SK-N-SH treated with all-trans-retinoic acid at 6 μM for 48 hours (cell line): ENCODE measurements at regions not wholly inside any gene's neighbourhood (a gene's known extent, or its start where the extent isn't known, plus 50 kb on each side); places are given as distances from the start of the nearest gene placed in this dataset.
A peak's percentile ranks its signal among the peaks of the same experiment; 100 is the strongest.

Experiments used
- ATAC-seq: fragments of 200-7000 bp; cut with Tn5 transposase; 3 replicates; pipeline ENCODE4 v1.9.1; 2020; ENCODE audit warnings: mild to moderate bottlenecking, moderate library complexity
- ARNTL ChIP-seq: fragments of 450-650 bp; formaldehyde crosslinking; IDR thresholded peaks from 2 replicates; pipeline ENCODE4 v1.5.0; 2020; ENCODE audit warnings: low read depth, mild to moderate bottlenecking, moderate library complexity, borderline replicate concordance
- BACH2 ChIP-seq: fragments of 250-450 bp; sonication (Bioruptor Pico); IDR thresholded peaks from 2 replicates; pipeline ENCODE4 v1.9.0; 2021; ENCODE audit warnings: mild to moderate bottlenecking, borderline replicate concordance
- CSDC2 ChIP-seq: fragments of 250-450 bp; sonication (Bioruptor Pico); IDR thresholded peaks from 2 replicates; pipeline ENCODE4 v1.5.0; 2020; ENCODE audit warnings: mild to moderate bottlenecking, moderate library complexity
- ESRRG ChIP-seq: fragments of 250-450 bp; sonication (Bioruptor Pico); IDR thresholded peaks from 2 replicates; pipeline ENCODE4 v1.6.1; 2021; ENCODE audit warnings: mild to moderate bottlenecking
- GLIS3 ChIP-seq: fragments of 250-450 bp; sonication (Bioruptor Pico); IDR thresholded peaks from 2 replicates; pipeline ENCODE4 v1.5.0; 2020; ENCODE audit warnings: mild to moderate bottlenecking, moderate library complexity
- ISL1 ChIP-seq: fragments of 250-450 bp; sonication (Bioruptor Pico); IDR thresholded peaks from 2 replicates; pipeline ENCODE4 v2.1.2; 2022; ENCODE audit warnings: mild to moderate bottlenecking, moderate library complexity
- PPARA ChIP-seq: fragments of 250-450 bp; sonication (Bioruptor Pico); IDR thresholded peaks from 2 replicates; pipeline ENCODE4 v1.5.0; 2020; ENCODE audit warnings: mild to moderate bottlenecking, borderline replicate concordance
- SNAI2 ChIP-seq: fragments of 250-450 bp; sonication (Bioruptor Pico); IDR thresholded peaks from 2 replicates; pipeline ENCODE4 v1.5.0; 2020; ENCODE audit warnings: mild to moderate bottlenecking, moderate library complexity
- TCF4 ChIP-seq: fragments of 250-450 bp; sonication (Bioruptor Pico); IDR thresholded peaks from 2 replicates; pipeline ENCODE4 v1.8.0; 2021; ENCODE audit warnings: mild to moderate bottlenecking, moderate library complexity, borderline replicate concordance
- TOX ChIP-seq: fragments of 250-450 bp; sonication (Bioruptor Pico); IDR thresholded peaks from 2 replicates; pipeline ENCODE4 v1.8.0; 2021; ENCODE audit warnings: mild to moderate bottlenecking, moderate library complexity, borderline replicate concordance
- TSHZ2 ChIP-seq: fragments of 250-450 bp; sonication (Bioruptor Pico); IDR thresholded peaks from 2 replicates; pipeline ENCODE4 v1.5.0; 2020; ENCODE audit warnings: mild to moderate bottlenecking, moderate library complexity
- ZC3H10 ChIP-seq: fragments of 250-450 bp; sonication (Bioruptor Pico); IDR thresholded peaks from 2 replicates; pipeline ENCODE4 v1.5.1; 2021; ENCODE audit warnings: mild to moderate bottlenecking, moderate library complexity
- ZFP3 ChIP-seq: fragments of 250-450 bp; sonication (Bioruptor Pico); IDR thresholded peaks from 2 replicates; pipeline ENCODE4 v1.5.0; 2020; ENCODE audit warnings: mild to moderate bottlenecking, moderate library complexity
- ZFP30 ChIP-seq: fragments of 450-650 bp; formaldehyde crosslinking; IDR thresholded peaks from 2 replicates; pipeline ENCODE4 v1.5.0; 2022; ENCODE audit warnings: mild to moderate bottlenecking, moderate library complexity
- ZNF565 ChIP-seq: fragments of 450-650 bp; formaldehyde crosslinking; conservative IDR thresholded peaks from 2 replicates; pipeline ENCODE4 v1.5.0; 2020; ENCODE audit warnings: low read depth, mild to moderate bottlenecking, moderate library complexity
- ZNF70 ChIP-seq: fragments of 450-650 bp; formaldehyde crosslinking; IDR thresholded peaks from 2 replicates; pipeline ENCODE4 v1.5.0; 2020; ENCODE audit warnings: mild to moderate bottlenecking, moderate library complexity
- TF ChIP-seq, protein P1 (sequence below): fragments of 250-450 bp; sonication (Bioruptor Pico); IDR thresholded peaks from 2 replicates; pipeline ENCODE4 v1.8.0; 2021; ENCODE audit warnings: low read depth, mild to moderate bottlenecking, moderate library complexity, borderline replicate concordance
- TF ChIP-seq, protein P2 (sequence below): fragments of 250-450 bp; sonication (Bioruptor Pico); IDR thresholded peaks from 2 replicates; pipeline ENCODE4 v1.8.0; 2020; ENCODE audit warnings: mild to moderate bottlenecking, moderate library complexity, borderline replicate concordance

DNA sequence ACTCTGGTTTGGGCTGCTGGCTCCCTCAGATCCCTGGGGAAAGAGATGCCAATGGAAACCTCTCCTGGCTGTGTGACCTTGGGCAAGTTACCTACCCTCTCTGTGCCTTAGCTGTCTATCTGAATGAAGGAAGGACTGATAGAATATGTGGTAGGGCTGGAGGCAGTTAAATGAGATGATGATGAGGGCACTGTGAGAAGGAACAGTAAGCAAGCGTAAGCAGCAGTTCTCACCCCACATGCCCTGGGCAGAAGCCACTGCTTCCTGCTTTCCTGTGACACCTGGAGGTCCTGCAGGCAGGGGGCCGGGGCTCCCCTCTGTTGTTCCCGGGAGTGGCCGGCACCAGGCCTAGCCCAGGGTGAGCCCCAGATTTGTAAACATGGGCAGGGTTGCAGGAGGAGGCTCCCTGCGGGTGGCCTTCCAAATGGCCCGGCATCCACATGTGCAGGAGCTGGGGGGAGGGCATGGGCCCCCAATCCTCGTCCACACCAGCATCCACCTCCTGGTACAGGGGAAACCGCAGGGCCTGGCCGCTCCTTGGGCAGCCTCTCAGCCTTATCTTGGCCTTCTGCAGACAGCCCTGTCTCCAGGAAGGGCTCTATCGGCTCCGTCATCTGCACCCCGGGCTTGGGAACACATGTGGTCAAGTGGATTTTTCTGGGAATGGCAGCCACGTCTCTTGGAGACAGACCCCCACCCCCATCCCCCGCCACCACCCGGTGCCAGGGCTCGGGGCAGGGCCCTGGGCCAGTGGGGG is 235.6 kb upstream of the GSE1 start:
- no peak; the same call in 2 of the 3 replicates for ATAC-seq
- TF ChIP-seq CSDC2 (CRISPR knock-in tag) = no peak
- TF ChIP-seq TCF4 = peak; percentile 43; the same call in 1 of the 2 replicates
- TF ChIP-seq ZC3H10 (CRISPR knock-in tag) = no peak
- no peak for TF ChIP-seq ZFP3 (CRISPR knock-in tag)
- TF ChIP-seq, all 23 proteins: peak for 1

GRCh38 chr16:85378145-85379040 is 234.7 kb upstream of the GSE1 start:
- ATAC-seq = no peak; the same call in 2 of the 3 replicates
- TF ChIP-seq TSHZ2 (CRISPR knock-in tag) = no peak
- TF ChIP-seq ZFP30 = no peak
- TF ChIP-seq ZNF70 (CRISPR knock-in tag) = peak; percentile 51; the same call in 1 of the 2 replicates

- ATAC-seq = no peak
- TF ChIP-seq SNAI2 (CRISPR knock-in tag) (no peak), BACH2 (CRISPR knock-in tag) (no peak), TSHZ2 (CRISPR knock-in tag) (no peak)
- TF ChIP-seq, protein P1, sequence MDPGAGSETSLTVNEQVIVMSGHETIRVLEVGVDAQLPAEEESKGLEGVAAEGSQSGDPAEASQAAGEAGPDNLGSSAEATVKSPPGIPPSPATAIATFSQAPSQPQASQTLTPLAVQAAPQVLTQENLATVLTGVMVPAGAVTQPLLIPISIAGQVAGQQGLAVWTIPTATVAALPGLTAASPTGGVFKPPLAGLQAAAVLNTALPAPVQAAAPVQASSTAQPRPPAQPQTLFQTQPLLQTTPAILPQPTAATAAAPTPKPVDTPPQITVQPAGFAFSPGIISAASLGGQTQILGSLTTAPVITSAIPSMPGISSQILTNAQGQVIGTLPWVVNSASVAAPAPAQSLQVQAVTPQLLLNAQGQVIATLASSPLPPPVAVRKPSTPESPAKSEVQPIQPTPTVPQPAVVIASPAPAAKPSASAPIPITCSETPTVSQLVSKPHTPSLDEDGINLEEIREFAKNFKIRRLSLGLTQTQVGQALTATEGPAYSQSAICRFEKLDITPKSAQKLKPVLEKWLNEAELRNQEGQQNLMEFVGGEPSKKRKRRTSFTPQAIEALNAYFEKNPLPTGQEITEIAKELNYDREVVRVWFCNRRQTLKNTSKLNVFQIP (CRISPR knock-in tag) = no peak
Measured at GRCh38 chr16:85379041-85380001, 233.8 kb upstream of the GSE1 start.

DNA sequence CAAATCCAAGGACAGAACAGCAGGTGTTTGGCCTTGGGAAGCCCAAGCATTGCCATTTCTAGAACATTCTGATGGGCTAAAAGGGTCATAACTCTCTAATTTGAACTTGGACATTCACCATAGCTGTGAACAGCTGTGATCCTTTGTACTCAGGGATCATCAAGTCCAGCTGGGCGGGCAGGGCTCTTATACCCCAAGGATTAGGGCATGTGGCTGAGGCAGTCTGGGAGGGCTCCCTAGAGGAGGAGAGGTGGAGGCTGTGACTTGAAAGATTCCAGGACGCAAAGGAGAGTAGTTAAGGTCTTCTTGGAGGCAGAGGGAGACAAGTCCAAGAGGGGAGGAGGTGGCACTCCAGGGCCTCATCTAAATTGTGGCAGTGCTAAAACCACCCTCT is 233.1 kb upstream of the GSE1 start:
- TF ChIP-seq ZFP30 (no peak), SNAI2 (CRISPR knock-in tag) (no peak), ZNF70 (CRISPR knock-in tag) (no peak), GLIS3 (CRISPR knock-in tag) (no peak), PPARA (no peak), ISL1 (CRISPR knock-in tag) (no peak), ZFP3 (CRISPR knock-in tag) (no peak), TOX (CRISPR knock-in tag) (no peak), ARNTL (no peak), ESRRG (CRISPR knock-in tag) (no peak), ZNF565 (CRISPR knock-in tag) (no peak)
- TF ChIP-seq, protein P2, sequence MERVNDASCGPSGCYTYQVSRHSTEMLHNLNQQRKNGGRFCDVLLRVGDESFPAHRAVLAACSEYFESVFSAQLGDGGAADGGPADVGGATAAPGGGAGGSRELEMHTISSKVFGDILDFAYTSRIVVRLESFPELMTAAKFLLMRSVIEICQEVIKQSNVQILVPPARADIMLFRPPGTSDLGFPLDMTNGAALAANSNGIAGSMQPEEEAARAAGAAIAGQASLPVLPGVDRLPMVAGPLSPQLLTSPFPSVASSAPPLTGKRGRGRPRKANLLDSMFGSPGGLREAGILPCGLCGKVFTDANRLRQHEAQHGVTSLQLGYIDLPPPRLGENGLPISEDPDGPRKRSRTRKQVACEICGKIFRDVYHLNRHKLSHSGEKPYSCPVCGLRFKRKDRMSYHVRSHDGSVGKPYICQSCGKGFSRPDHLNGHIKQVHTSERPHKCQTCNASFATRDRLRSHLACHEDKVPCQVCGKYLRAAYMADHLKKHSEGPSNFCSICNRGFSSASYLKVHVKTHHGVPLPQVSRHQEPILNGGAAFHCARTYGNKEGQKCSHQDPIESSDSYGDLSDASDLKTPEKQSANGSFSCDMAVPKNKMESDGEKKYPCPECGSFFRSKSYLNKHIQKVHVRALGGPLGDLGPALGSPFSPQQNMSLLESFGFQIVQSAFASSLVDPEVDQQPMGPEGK (CRISPR knock-in tag) = no peak
- ATAC-seq = no peak
